ENCODE measurements at regions not wholly inside any gene's neighbourhood (a gene's known extent, or its start where the extent isn't known, plus 50 kb on each side); places are given as distances from the start of the nearest gene placed in this dataset.

DNA sequence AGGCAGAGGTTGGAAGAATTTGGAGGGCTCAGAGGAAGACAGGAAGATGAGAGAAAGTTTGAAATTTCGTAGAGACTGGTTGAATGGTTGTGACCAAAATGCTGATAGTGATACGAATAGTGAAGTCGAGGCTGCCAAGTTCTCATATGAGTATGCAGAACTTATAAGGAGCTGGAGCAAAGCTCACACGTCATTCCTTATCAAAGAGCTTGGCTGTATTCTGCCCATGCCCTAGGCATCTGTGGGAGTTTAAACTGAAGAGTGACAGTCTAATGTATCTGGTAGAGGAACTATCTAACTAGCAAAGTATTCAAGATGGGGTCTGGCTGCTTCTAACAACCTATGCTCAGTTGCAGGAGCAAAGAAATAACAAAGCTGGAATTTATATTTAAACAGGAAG is 102.1 kb downstream of the PCDH18 start (continued):
- TF ChIP-seq HDAC6 (IDR thresholded peaks at IDR 0.05; ENCODE audit: unreplicated experiment) (no peak), JUNB (IDR thresholded peaks at IDR 0.05) (no peak)

- FAIRE-seq = no peak
- no peaks in the 10 kb centered on the region for H4K20me1 ChIP-seq (ENCODE audit: control insufficient read depth, insufficient read depth)
- ChIA-PET POLR2A (no interaction called here), RAD21 (ENCODE audit: unreplicated experiment) (no interaction called here), CTCF (no interaction called here), SMC1A (ENCODE audit: uncharacterized antibody, unreplicated experiment) (interaction anchor here (0.5 kb wide), 1 partner anchor 530 kb away, joined by 3 read pairs; no protein-coding TSS in a partner anchor)
- DNase-seq (ENCODE audit: low read depth, low spot score) = no peak
- H3K79me2 ChIP-seq (ENCODE audit: control insufficient read depth, insufficient read depth, low read length) = no peaks in the 10 kb centered on the region
- no peak overlapping the region for H2AFZ ChIP-seq (ENCODE audit: control insufficient read depth, low read depth, low read length)
- H3K9ac ChIP-seq (ENCODE audit: control insufficient read depth, insufficient read depth, low read length) = no peak overlapping the region
- no peaks in the 10 kb centered on the region for H3K4me1 ChIP-seq (ENCODE audit: control insufficient read depth, insufficient read depth, low read length)
- H3K27ac ChIP-seq (ENCODE audit: control insufficient read depth, insufficient read depth) = no peak overlapping the region
- no peak for ATAC-seq
- WGBS (ENCODE audit: insufficient coverage, insufficient replicate concordance, low lambda C conversion rate, missing lambda C conversion rate) = 25% methylated on average over 3 of the region's 3 CpGs
- H3K36me3 ChIP-seq (ENCODE audit: control insufficient read depth in 2 of 2, insufficient read depth in 2 of 2, low read length in 1 of 2) = no peaks in the 10 kb centered on the region
- no TSS peak for BruUV-seq (replicated peaks)
- H3K9me3 ChIP-seq (replicated peaks; ENCODE audit: control insufficient read depth, insufficient read depth, low read length) = no peaks in the 10 kb centered on the region
- H3K4me3 ChIP-seq = no peak overlapping the region
- H3K4me2 ChIP-seq (ENCODE audit: control insufficient read depth, insufficient read depth) = no peak overlapping the region
- in situ Hi-C loops (cut with MboI) (no loop called here), intact Hi-C loops (cut with micrococcal nuclease; ENCODE audit: unreplicated experiment) (no loop called here)
- H3K27me3 ChIP-seq (replicated peaks in 1 of 2; ENCODE audit: control insufficient read depth in 2 of 2, insufficient read depth in 2 of 2, low read length in 1 of 2) = no peaks in the 10 kb centered on the region
- TF ChIP-seq, protein P1, sequence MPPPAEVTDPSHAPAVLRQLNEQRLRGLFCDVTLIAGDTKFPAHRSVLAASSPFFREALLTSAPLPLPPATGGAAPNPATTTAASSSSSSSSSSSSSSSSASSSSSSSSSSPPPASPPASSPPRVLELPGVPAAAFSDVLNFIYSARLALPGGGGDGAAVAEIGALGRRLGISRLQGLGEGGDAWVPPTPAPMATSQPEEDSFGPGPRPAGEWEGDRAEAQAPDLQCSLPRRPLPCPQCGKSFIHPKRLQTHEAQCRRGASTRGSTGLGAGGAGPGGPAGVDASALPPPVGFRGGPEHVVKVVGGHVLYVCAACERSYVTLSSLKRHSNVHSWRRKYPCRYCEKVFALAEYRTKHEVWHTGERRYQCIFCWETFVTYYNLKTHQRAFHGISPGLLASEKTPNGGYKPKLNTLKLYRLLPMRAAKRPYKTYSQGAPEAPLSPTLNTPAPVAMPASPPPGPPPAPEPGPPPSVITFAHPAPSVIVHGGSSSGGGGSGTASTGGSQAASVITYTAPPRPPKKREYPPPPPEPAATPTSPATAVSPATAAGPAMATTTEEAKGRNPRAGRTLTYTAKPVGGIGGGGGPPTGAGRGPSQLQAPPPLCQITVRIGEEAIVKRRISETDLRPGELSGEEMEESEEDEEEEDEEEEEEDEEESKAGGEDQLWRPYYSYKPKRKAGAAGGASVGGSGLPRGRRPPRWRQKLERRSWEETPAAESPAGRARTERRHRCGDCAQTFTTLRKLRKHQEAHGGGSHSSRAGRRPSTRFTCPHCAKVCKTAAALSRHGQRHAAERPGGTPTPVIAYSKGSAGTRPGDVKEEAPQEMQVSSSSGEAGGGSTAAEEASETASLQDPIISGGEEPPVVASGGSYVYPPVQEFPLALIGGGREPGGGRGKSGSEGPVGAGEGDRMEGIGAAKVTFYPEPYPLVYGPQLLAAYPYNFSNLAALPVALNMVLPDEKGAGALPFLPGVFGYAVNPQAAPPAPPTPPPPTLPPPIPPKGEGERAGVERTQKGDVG (CRISPR knock-in tag; IDR thresholded peaks at IDR 0.05) = no peak
- TF ChIP-seq NFYA (IDR thresholded peaks at IDR 0.05; ENCODE audit: borderline replicate concordance, low read depth, low read length) (no peak), DPF2 (IDR thresholded peaks at IDR 0.05) (no peak), TCF7 (IDR thresholded peaks at IDR 0.05; ENCODE audit: borderline replicate concordance) (no peak), ZNF217 (IDR thresholded peaks at IDR 0.05) (no peak), RB1 (IDR thresholded peaks at IDR 0.05; ENCODE audit: borderline replicate concordance) (no peak), FOXM1 (IDR thresholded peaks at IDR 0.05; ENCODE audit: low read depth, low read length) (no peak), SMARCA5 (IDR thresholded peaks at IDR 0.05) (no peak)
- TF ChIP-seq, protein P2, sequence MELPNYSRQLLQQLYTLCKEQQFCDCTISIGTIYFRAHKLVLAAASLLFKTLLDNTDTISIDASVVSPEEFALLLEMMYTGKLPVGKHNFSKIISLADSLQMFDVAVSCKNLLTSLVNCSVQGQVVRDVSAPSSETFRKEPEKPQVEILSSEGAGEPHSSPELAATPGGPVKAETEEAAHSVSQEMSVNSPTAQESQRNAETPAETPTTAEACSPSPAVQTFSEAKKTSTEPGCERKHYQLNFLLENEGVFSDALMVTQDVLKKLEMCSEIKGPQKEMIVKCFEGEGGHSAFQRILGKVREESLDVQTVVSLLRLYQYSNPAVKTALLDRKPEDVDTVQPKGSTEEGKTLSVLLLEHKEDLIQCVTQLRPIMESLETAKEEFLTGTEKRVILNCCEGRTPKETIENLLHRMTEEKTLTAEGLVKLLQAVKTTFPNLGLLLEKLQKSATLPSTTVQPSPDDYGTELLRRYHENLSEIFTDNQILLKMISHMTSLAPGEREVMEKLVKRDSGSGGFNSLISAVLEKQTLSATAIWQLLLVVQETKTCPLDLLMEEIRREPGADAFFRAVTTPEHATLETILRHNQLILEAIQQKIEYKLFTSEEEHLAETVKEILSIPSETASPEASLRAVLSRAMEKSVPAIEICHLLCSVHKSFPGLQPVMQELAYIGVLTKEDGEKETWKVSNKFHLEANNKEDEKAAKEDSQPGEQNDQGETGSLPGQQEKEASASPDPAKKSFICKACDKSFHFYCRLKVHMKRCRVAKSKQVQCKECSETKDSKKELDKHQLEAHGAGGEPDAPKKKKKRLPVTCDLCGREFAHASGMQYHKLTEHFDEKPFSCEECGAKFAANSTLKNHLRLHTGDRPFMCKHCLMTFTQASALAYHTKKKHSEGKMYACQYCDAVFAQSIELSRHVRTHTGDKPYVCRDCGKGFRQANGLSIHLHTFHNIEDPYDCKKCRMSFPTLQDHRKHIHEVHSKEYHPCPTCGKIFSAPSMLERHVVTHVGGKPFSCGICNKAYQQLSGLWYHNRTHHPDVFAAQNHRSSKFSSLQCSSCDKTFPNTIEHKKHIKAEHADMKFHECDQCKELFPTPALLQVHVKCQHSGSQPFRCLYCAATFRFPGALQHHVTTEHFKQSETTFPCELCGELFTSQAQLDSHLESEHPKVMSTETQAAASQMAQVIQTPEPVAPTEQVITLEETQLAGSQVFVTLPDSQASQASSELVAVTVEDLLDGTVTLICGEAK (IDR thresholded peaks at IDR 0.05; ENCODE audit: borderline replicate concordance) = no peak
- TF ChIP-seq, protein P3, sequence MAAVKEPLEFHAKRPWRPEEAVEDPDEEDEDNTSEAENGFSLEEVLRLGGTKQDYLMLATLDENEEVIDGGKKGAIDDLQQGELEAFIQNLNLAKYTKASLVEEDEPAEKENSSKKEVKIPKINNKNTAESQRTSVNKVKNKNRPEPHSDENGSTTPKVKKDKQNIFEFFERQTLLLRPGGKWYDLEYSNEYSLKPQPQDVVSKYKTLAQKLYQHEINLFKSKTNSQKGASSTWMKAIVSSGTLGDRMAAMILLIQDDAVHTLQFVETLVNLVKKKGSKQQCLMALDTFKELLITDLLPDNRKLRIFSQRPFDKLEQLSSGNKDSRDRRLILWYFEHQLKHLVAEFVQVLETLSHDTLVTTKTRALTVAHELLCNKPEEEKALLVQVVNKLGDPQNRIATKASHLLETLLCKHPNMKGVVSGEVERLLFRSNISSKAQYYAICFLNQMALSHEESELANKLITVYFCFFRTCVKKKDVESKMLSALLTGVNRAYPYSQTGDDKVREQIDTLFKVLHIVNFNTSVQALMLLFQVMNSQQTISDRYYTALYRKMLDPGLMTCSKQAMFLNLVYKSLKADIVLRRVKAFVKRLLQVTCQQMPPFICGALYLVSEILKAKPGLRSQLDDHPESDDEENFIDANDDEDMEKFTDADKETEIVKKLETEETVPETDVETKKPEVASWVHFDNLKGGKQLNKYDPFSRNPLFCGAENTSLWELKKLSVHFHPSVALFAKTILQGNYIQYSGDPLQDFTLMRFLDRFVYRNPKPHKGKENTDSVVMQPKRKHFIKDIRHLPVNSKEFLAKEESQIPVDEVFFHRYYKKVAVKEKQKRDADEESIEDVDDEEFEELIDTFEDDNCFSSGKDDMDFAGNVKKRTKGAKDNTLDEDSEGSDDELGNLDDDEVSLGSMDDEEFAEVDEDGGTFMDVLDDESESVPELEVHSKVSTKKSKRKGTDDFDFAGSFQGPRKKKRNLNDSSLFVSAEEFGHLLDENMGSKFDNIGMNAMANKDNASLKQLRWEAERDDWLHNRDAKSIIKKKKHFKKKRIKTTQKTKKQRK (IDR thresholded peaks at IDR 0.05; ENCODE audit: low read depth, low read length) = no peak
Observed at GRCh38 chr4:137427411-137427810, 104.9 kb downstream of the PCDH18 start.
